ENCODE measurements at regions not wholly inside any gene's neighbourhood (a gene's known extent, or its start where the extent isn't known, plus 50 kb on each side); places are given as distances from the start of the nearest gene placed in this dataset.
A peak's percentile ranks its signal among the peaks of the same experiment; 100 is the strongest.
"Not testable (repeated sequence)": the region's sequence is repeated elsewhere in the genome, so short reads cannot be mapped to it uniquely, and the experiment has no call there.

DNA sequence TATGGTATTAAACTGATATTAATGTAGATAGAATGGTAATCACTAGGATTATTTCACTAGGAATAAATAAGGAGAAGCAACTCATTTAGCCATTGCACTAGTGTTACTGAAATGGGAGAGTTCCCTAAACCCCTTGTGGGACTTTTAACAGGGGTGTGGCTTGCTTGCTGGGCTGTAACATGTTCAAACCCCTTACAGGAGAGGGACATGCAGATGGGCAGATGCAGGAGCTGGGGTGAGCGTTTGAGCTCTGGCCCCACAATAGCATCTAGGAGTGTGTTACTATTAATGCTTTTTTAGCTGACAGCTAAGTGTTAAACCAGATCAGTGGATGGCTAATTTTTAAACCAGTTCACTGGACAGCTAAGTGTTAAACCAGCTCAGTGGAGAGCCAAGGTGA is 89.3 kb upstream of the ST8SIA4 start:
- H3K4me3 ChIP-seq (ENCODE audit: low read depth in 2 of 2, low read length in 2 of 2), result no peak overlapping the region
- no peaks in the 10 kb centered on the region for H3K9me3 ChIP-seq (ENCODE audit: control insufficient read depth, insufficient read depth, low read depth, low read length)
- in situ Hi-C loops (cut with HindIII; ENCODE audit: low pct_unique_long_range_greater_than_20kb, low sequenced_read_pairs) (no loop called here), intact Hi-C loops (cut with micrococcal nuclease; ENCODE audit: unreplicated experiment) (no loop called here)
- TF ChIP-seq POLR2AphosphoS5 (IDR thresholded peaks at IDR 0.05; ENCODE audit: low read depth, low read length) (no peak), CTCF (IDR thresholded peaks at IDR 0.05) (no peak), TCF7L2 (IDR thresholded peaks at IDR 0.05; ENCODE audit: low read depth, low read length) (no peak), SIN3A (IDR thresholded peaks at IDR 0.05; ENCODE audit: borderline replicate concordance, insufficient read depth, low read depth, low read length) (no peak)
- TF ChIP-seq, protein P1, sequence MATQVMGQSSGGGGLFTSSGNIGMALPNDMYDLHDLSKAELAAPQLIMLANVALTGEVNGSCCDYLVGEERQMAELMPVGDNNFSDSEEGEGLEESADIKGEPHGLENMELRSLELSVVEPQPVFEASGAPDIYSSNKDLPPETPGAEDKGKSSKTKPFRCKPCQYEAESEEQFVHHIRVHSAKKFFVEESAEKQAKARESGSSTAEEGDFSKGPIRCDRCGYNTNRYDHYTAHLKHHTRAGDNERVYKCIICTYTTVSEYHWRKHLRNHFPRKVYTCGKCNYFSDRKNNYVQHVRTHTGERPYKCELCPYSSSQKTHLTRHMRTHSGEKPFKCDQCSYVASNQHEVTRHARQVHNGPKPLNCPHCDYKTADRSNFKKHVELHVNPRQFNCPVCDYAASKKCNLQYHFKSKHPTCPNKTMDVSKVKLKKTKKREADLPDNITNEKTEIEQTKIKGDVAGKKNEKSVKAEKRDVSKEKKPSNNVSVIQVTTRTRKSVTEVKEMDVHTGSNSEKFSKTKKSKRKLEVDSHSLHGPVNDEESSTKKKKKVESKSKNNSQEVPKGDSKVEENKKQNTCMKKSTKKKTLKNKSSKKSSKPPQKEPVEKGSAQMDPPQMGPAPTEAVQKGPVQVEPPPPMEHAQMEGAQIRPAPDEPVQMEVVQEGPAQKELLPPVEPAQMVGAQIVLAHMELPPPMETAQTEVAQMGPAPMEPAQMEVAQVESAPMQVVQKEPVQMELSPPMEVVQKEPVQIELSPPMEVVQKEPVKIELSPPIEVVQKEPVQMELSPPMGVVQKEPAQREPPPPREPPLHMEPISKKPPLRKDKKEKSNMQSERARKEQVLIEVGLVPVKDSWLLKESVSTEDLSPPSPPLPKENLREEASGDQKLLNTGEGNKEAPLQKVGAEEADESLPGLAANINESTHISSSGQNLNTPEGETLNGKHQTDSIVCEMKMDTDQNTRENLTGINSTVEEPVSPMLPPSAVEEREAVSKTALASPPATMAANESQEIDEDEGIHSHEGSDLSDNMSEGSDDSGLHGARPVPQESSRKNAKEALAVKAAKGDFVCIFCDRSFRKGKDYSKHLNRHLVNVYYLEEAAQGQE (IDR thresholded peaks at IDR 0.05; ENCODE audit: insufficient read depth in 1 of 2, low read depth in 2 of 2, low read length in 1 of 2), result no peak
- ATAC-seq (no peak), DNase-seq (ENCODE audit: low read depth, low spot score) (no peak)
- BruUV-seq (replicated peaks), result no TSS peak
- H3K36me3 ChIP-seq (ENCODE audit: control insufficient read depth, insufficient read depth, low read length), result no peaks in the 10 kb centered on the region
- no peaks in the 10 kb centered on the region for H3K27me3 ChIP-seq (ENCODE audit: control insufficient read depth, insufficient read depth, low read length)
- no peak overlapping the region for H3K27ac ChIP-seq (ENCODE audit: low read length)
- ChIA-PET POLR2A (no interaction called here), CTCF (no interaction called here)
- H3K4me1 ChIP-seq (ENCODE audit: control insufficient read depth, insufficient read depth, low read length), result no peaks in the 10 kb centered on the region

- BruUV-seq (replicated peaks); DNase-seq (ENCODE audit: low read depth, low spot score); CTCF ChIA-PET; H3K9me3 ChIP-seq (ENCODE audit: control insufficient read depth, insufficient read depth, low read depth, low read length); H3K4me3 ChIP-seq (ENCODE audit: low read depth in 2 of 2, low read length in 2 of 2); H3K27ac ChIP-seq (ENCODE audit: low read length); ATAC-seq; intact Hi-C loops (cut with micrococcal nuclease; ENCODE audit: unreplicated experiment); H3K4me1 ChIP-seq (ENCODE audit: control insufficient read depth, insufficient read depth, low read length); in situ Hi-C loops (cut with HindIII; ENCODE audit: low pct_unique_long_range_greater_than_20kb, low sequenced_read_pairs); H3K27me3 ChIP-seq (ENCODE audit: control insufficient read depth, insufficient read depth, low read length); POLR2A ChIA-PET; H3K36me3 ChIP-seq (ENCODE audit: control insufficient read depth, insufficient read depth, low read length): not testable (repeated sequence)
These were observed 80.5 kb upstream of the ST8SIA4 start for GRCh38 chr5:100983601-100984000.

DNA sequence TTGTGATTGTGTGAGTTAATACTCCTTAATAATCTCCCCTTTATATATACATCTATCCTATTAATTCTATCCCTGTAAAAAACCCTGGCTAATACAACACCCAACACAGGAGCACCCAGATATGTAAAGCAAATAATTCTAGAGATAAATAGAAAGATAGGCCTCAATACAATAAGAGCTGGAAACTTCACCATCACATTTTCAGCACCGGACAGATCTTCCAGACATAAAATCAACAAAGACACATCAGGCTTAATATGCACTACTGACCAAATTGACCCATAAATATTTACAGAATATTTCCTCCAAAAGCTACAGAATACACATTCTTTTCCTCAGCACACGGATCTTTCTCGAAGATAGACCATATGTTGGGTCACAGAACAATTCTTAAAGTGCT is 71.0 kb upstream of the ST8SIA4 start:
- Histone ChIP-seq H3K4me1 (ENCODE audit: control insufficient read depth, insufficient read depth, low read length) (no peaks in the 10 kb centered on the region), H3K27me3 (ENCODE audit: control insufficient read depth, insufficient read depth, low read length) (no peaks in the 10 kb centered on the region), H3K27ac (ENCODE audit: low read length) (no peak overlapping the region), H3K4me3 (ENCODE audit: low read depth in 2 of 2, low read length in 2 of 2) (no peak overlapping the region), H3K36me3 (ENCODE audit: control insufficient read depth, insufficient read depth, low read length) (no peaks in the 10 kb centered on the region), H3K9me3 (ENCODE audit: control insufficient read depth, insufficient read depth, low read depth, low read length) (no peaks in the 10 kb centered on the region)
- ChIA-PET POLR2A (no interaction called here), CTCF (no interaction called here)
- in situ Hi-C loops (cut with HindIII; ENCODE audit: low pct_unique_long_range_greater_than_20kb, low sequenced_read_pairs) (no loop called here), intact Hi-C loops (cut with micrococcal nuclease; ENCODE audit: unreplicated experiment) (no loop called here)
- ATAC-seq (no peak), DNase-seq (ENCODE audit: low read depth, low spot score) (no peak)
- TF ChIP-seq, protein P1 (IDR thresholded peaks at IDR 0.05; ENCODE audit: insufficient read depth in 1 of 2, low read depth in 2 of 2, low read length in 1 of 2), result peak in 1 of 2 experiments; percentile 45; a peak in 1 of 4 replicates
- no peak for TF ChIP-seq CTCF (IDR thresholded peaks at IDR 0.05)
- BruUV-seq (replicated peaks), result no TSS peak
